HepG2 (cell line): ENCODE measurements at regions not wholly inside any gene's neighbourhood (a gene's known extent, or its start where the extent isn't known, plus 50 kb on each side); places are given as distances from the start of the nearest gene placed in this dataset.

Source experiments
- ATAC-seq: fragments of 200-7000 bp; cut with Tn5 transposase; 3 replicates; pipeline ENCODE4 v1.9.1; 2020; ENCODE audit warnings: mild to moderate bottlenecking, moderate library complexity
- BruUV-seq: library from RNA; stranded (reverse); fragments of 400-500 nt; replicated peaks from 2 replicates; lab custom pipeline; 2021; lab: Mats Ljungman, UMichigan
- CTCF ChIA-PET: fragments of 300-600 bp; formaldehyde crosslinking; extraction: SDS; loops from one replicate; lab custom pipeline; 2021; ENCODE audit warnings: low total read pairs, inconsistent platforms, low intra/inter-chr PET ratio; lab: Yijun Ruan, JAX
- POLR2A ChIA-PET: fragments of 350-600 bp; sonication (Branson Sonifier 250); formaldehyde crosslinking; loops from one replicate; lab custom pipeline; 2020; ENCODE audit warnings: antibody characterized with exemption, inconsistent platforms; lab: Yijun Ruan, JAX
- DNase-seq: peaks from one replicate; pipeline ENCODE4 v3.0.0-alpha.2; 2015; ENCODE audit warnings: low spot score
- FAIRE-seq: peaks from 3 replicates; lab custom pipeline; 2011; peaks lifted over from hg19 to GRCh38; lab: Jason Lieb, UNC
- H2AFZ ChIP-seq: one replicate; pipeline ENCODE4 v1.6.1; 2011; ENCODE audit warnings: low read length, inconsistent platforms
- H3K27ac ChIP-seq: fragments of 300-600 bp; 3 replicates; pipeline ENCODE4 v1.8.0; 2011; ENCODE audit warnings: mixed run types, mild to moderate bottlenecking, mixed read lengths, low read length, inconsistent platforms; ENCODE audit not compliant: insufficient read depth; ENCODE audit errors: extremely low read length
- H3K27me3 ChIP-seq, 2 experiments: fragments of 200-600 bp in 1 of 2; 2 replicates in 1 of 2; 3 replicates in 1 of 2; pipeline versions ENCODE4 v1.6.0 to v1.8.0; 2011; ENCODE audit warnings: low read length in 2 of 2, mild to moderate bottlenecking in 2 of 2, moderate library complexity in 2 of 2, inconsistent platforms in 1 of 2; ENCODE audit not compliant: insufficient read depth in 2 of 2, control insufficient read depth in 1 of 2
- H3K36me3 ChIP-seq, 2 experiments: fragments of 200-600 bp in 1 of 2; replicated peaks in 1 of 2; 2 replicates in 1 of 2; 3 replicates in 1 of 2; pipeline versions ENCODE4 v1.5.1 to v1.8.0; 2011; ENCODE audit warnings: low read length in 2 of 2, inconsistent platforms in 1 of 2; ENCODE audit not compliant: insufficient read depth in 2 of 2, control insufficient read depth in 1 of 2
- H3K4me1 ChIP-seq: 2 replicates; pipeline ENCODE4 v1.5.1; 2012; ENCODE audit warnings: low read length, inconsistent platforms; ENCODE audit not compliant: insufficient read depth
- H3K4me2 ChIP-seq: 2 replicates; pipeline ENCODE4 v1.6.0; 2011; ENCODE audit warnings: low read depth, low read length, inconsistent platforms
- H3K4me3 ChIP-seq, 3 experiments: fragments of 200-600 bp in 1 of 3; sonication (generic), shearing (Covaris generic) in 1 of 3; replicated peaks in 1 of 3; 2 replicates each; pipeline ENCODE4 v1.5.1; 2011 to 2016; ENCODE audit warnings: low read length in 3 of 3, inconsistent platforms in 2 of 3, low read depth in 2 of 3, mild to moderate bottlenecking in 2 of 3, control low read depth in 1 of 3, mixed read lengths in 1 of 3; ENCODE audit not compliant: insufficient read depth in 1 of 3
- H3K79me2 ChIP-seq: one replicate; pipeline ENCODE4 v1.6.1; 2011; ENCODE audit warnings: low read length, inconsistent platforms; ENCODE audit not compliant: insufficient read depth
- H3K9ac ChIP-seq: 2 replicates; pipeline ENCODE4 v1.6.0; 2011; ENCODE audit warnings: mild to moderate bottlenecking, low read depth, low read length, inconsistent platforms; ENCODE audit not compliant: insufficient read depth
- H3K9me3 ChIP-seq: 2 replicates; pipeline ENCODE4 v1.5.1; 2012; ENCODE audit warnings: mild to moderate bottlenecking, low read length
- H4K20me1 ChIP-seq: 2 replicates; pipeline ENCODE4 v1.6.0; 2011; ENCODE audit warnings: inconsistent platforms, mild to moderate bottlenecking, low read length, moderate library complexity; ENCODE audit not compliant: insufficient read depth
- IKZF1 ChIP-seq: fragments of 450-650 bp; IDR thresholded peaks from 2 replicates; pipeline ENCODE4 v1.7.1; 2016
- KLF15 ChIP-seq: sonication (generic); formaldehyde crosslinking; IDR thresholded peaks from 2 replicates; pipeline ENCODE4 v1.8.1; 2023; ENCODE audit warnings: borderline replicate concordance, mild to moderate bottlenecking, inconsistent platforms, missing genetic modification reagents, mixed read lengths
- RFXAP ChIP-seq: sonication (generic); formaldehyde crosslinking; IDR thresholded peaks from 2 replicates; pipeline ENCODE4 v1.4.0; 2020; ENCODE audit warnings: missing genetic modification reagents, borderline replicate concordance
- TERF1 ChIP-seq: sonication (generic); formaldehyde crosslinking; IDR thresholded peaks from 2 replicates; pipeline ENCODE4 v1.8.0; 2022; ENCODE audit warnings: mild to moderate bottlenecking, missing genetic modification reagents, moderate library complexity
- TFE3 ChIP-seq: IDR thresholded peaks from 2 replicates; pipeline ENCODE4 v1.6.1; 2016
- XRCC5 ChIP-seq: fragments of 200-400 bp; formaldehyde crosslinking; optimal IDR thresholded peaks from 2 replicates; pipeline ENCODE3; 2017; ENCODE audit warnings: mild to moderate bottlenecking, low read length
- ZNF891 ChIP-seq: sonication (generic); formaldehyde crosslinking; IDR thresholded peaks from 2 replicates; pipeline ENCODE4 v1.5.0; 2020; ENCODE audit warnings: mild to moderate bottlenecking, missing genetic modification reagents
- WGBS: methylation state at CpG from one replicate; pipeline ENCODE4 v1.1.6; 2017; ENCODE audit warnings: low lambda C conversion rate; 5-methylcytosine and 5-hydroxymethylcytosine counted together
- in situ Hi-C: cut with HindIII; loops from 2 replicates; pipeline ENCODE4 v1.10.0; 2017; ENCODE audit warnings: low pct_unique_long_range_greater_than_20kb; ENCODE audit not compliant: extremely low pct_ligation_motif_present
- intact Hi-C: fragments of 100-400 bp; cut with micrococcal nuclease; formaldehyde crosslinking; loops from one replicate; pipeline ENCODE4 v1.10.0; 2022; ENCODE audit not compliant: unreplicated experiment
- TF ChIP-seq, protein P1 (sequence below): sonication (generic); formaldehyde crosslinking; IDR thresholded peaks from 2 replicates; pipeline ENCODE4 v1.4.0; 2020; ENCODE audit warnings: missing genetic modification reagents, borderline replicate concordance
- TF ChIP-seq, protein P2 (sequence below): sonication (generic); formaldehyde crosslinking; IDR thresholded peaks from 2 replicates; pipeline ENCODE4 v1.5.1; 2020; ENCODE audit warnings: missing genetic modification reagents, mild to moderate bottlenecking, borderline replicate concordance
- TF ChIP-seq, protein P3 (sequence below): IDR thresholded peaks from 2 replicates; pipeline ENCODE4 v1.6.1; 2016; ENCODE audit warnings: missing genetic modification reagents, missing compliant biosample characterization

DNA sequence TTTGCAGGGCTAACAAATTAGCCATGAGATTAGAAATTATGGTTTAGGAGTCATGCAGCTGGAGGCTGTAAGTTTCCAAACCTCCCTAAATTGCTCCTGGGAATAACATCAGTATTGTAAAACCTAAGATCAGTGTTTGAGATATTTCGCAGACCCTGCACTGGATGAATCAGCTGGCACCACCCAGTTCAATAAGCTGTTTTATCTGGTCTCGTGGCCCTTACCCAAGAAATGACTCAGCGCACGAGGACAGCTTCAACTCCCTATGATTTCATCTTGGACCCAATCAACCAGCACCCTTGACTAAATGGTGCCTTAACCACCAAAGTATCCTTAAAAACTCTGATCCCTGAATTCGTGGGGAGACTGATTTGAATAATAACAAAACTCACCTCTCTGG, 482.0 kb upstream of the PCDH15 start:
- no peaks in the 10 kb centered on the region for H4K20me1 ChIP-seq
- no TSS peak for BruUV-seq
- no peak overlapping the region for H3K4me3 ChIP-seq
- ChIA-PET POLR2A (no interaction called here), CTCF (no interaction called here)
- no peak overlapping the region for H3K9ac ChIP-seq
- no peak for ATAC-seq
- H3K9me3 ChIP-seq: no peaks in the 10 kb centered on the region
- no peaks in the 10 kb centered on the region for H3K4me1 ChIP-seq
- intact Hi-C loops: no loop called here
- DNase-seq: no peak
- no peak for FAIRE-seq
- no peaks in the 10 kb centered on the region for H3K36me3 ChIP-seq
- no peaks in the 10 kb centered on the region for H3K27me3 ChIP-seq
- in situ Hi-C loops: no loop called here
- no peak overlapping the region for H3K27ac ChIP-seq
- TF ChIP-seq KLF15: no peak
- no peak for TF ChIP-seq XRCC5
- TF ChIP-seq RFXAP (CRISPR knock-in tag): no peak
- 13% methylated on average over 5 of the region's 5 CpGs for WGBS
- no peak overlapping the region for H2AFZ ChIP-seq
- no peak overlapping the region for H3K4me2 ChIP-seq
- no peaks in the 10 kb centered on the region for H3K79me2 ChIP-seq

GRCh38 chr10:55280696-55281095, 479.7 kb upstream of the PCDH15 start:
- no TSS peak for BruUV-seq
- Histone ChIP-seq H3K27me3 (no peaks in the 10 kb centered on the region), H3K9me3 (no peaks in the 10 kb centered on the region), H3K9ac (no peak overlapping the region), H3K36me3 (no peaks in the 10 kb centered on the region), H3K27ac (no peak overlapping the region), H2AFZ (no peak overlapping the region), H4K20me1 (no peaks in the 10 kb centered on the region), H3K4me2 (no peak overlapping the region), H3K79me2 (no peaks in the 10 kb centered on the region), H3K4me1 (no peaks in the 10 kb centered on the region), H3K4me3 (no peak overlapping the region)
- ATAC-seq: no peak
- intact Hi-C loops (no loop called here), in situ Hi-C loops (no loop called here)
- no peak for DNase-seq
- POLR2A ChIA-PET: no interaction called here
- TF ChIP-seq, protein P1, sequence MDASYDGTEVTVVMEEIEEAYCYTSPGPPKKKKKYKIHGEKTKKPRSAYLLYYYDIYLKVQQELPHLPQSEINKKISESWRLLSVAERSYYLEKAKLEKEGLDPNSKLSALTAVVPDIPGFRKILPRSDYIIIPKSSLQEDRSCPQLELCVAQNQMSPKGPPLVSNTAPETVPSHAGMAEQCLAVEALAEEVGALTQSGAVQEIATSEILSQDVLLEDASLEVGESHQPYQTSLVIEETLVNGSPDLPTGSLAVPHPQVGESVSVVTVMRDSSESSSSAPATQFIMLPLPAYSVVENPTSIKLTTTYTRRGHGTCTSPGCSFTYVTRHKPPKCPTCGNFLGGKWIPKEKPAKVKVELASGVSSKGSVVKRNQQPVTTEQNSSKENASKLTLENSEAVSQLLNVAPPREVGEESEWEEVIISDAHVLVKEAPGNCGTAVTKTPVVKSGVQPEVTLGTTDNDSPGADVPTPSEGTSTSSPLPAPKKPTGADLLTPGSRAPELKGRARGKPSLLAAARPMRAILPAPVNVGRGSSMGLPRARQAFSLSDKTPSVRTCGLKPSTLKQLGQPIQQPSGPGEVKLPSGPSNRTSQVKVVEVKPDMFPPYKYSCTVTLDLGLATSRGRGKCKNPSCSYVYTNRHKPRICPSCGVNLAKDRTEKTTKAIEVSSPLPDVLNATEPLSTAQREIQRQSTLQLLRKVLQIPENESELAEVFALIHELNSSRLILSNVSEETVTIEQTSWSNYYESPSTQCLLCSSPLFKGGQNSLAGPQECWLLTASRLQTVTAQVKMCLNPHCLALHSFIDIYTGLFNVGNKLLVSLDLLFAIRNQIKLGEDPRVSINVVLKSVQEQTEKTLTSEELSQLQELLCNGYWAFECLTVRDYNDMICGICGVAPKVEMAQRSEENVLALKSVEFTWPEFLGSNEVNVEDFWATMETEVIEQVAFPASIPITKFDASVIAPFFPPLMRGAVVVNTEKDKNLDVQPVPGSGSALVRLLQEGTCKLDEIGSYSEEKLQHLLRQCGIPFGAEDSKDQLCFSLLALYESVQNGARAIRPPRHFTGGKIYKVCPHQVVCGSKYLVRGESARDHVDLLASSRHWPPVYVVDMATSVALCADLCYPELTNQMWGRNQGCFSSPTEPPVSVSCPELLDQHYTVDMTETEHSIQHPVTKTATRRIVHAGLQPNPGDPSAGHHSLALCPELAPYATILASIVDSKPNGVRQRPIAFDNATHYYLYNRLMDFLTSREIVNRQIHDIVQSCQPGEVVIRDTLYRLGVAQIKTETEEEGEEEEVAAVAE (CRISPR knock-in tag): no peak
- no peak for TF ChIP-seq TFE3 (CRISPR knock-in tag)
- no peak for TF ChIP-seq IKZF1
- TF ChIP-seq, protein P2, sequence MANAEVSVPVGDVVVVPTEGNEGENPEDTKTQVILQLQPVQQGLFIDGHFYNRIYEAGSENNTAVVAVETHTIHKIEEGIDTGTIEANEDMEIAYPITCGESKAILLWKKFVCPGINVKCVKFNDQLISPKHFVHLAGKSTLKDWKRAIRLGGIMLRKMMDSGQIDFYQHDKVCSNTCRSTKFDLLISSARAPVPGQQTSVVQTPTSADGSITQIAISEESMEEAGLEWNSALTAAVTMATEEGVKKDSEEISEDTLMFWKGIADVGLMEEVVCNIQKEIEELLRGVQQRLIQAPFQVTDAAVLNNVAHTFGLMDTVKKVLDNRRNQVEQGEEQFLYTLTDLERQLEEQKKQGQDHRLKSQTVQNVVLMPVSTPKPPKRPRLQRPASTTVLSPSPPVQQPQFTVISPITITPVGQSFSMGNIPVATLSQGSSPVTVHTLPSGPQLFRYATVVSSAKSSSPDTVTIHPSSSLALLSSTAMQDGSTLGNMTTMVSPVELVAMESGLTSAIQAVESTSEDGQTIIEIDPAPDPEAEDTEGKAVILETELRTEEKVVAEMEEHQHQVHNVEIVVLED (CRISPR knock-in tag): no peak
- TF ChIP-seq, protein P3, sequence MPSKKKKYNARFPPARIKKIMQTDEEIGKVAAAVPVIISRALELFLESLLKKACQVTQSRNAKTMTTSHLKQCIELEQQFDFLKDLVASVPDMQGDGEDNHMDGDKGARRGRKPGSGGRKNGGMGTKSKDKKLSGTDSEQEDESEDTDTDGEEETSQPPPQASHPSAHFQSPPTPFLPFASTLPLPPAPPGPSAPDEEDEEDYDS: no peak
- TF ChIP-seq ZNF891 (CRISPR knock-in tag): no peak
- TF ChIP-seq TERF1 (CRISPR knock-in tag): no peak
- CTCF ChIA-PET: no interaction called here
- 2% methylated on average over 1 of the region's 1 CpG for WGBS
- FAIRE-seq: no peak
